Esophagus muscularis mucosa (tissue), 4 donors: ENCODE measurements at regions not wholly inside any gene's neighbourhood (a gene's known extent, or its start where the extent isn't known, plus 50 kb on each side); places are given as distances from the start of the nearest gene placed in this dataset.
"Not testable (repeated sequence)": the region's sequence is repeated elsewhere in the genome, so short reads cannot be mapped to it uniquely, and the experiment has no call there.

Experiments used
- DNase-seq: peaks from one replicate; pipeline ENCODE4 v3.0.0-alpha.2; 2017; ENCODE audit errors: extremely low spot score
- H3K27ac ChIP-seq, 4 donors: fragments of 200-600 bp; sonication (generic); replicated peaks in 1 of 4; 1 replicate in 3 of 4; 2 replicates in 1 of 4; pipeline ENCODE4 v1.5.1; 2016 to 2019; ENCODE audit warnings: mild to moderate bottlenecking in 1 of 4
- H3K27me3 ChIP-seq, 4 donors: fragments of 200-600 bp; sonication (generic); one replicate each; pipeline versions ENCODE4 v1.5.1 to v1.6.0; 2016 to 2019
- H3K36me3 ChIP-seq, 4 donors: fragments of 200-600 bp; sonication (generic); one replicate each; pipeline ENCODE4 v1.5.1; 2016 to 2019
- H3K4me1 ChIP-seq, 4 donors: fragments of 200-600 bp; sonication (generic); one replicate each; pipeline ENCODE4 v1.5.1; 2016 to 2019
- H3K4me3 ChIP-seq, 4 donors: fragments of 200-600 bp; sonication (generic); 1 replicate in 2 of 4; 2 replicates in 2 of 4; pipeline ENCODE4 v1.5.1; 2016 to 2019; ENCODE audit warnings: mild to moderate bottlenecking in 4 of 4, moderate library complexity in 1 of 4
- H3K9me3 ChIP-seq, 4 donors: fragments of 200-600 bp; sonication (generic); 1 replicate in 3 of 4; 2 replicates in 1 of 4; pipeline ENCODE4 v1.5.1; 2016 to 2019
- EP300 ChIP-seq: sonication (generic); formaldehyde crosslinking; IDR thresholded peaks from one replicate; pipeline ENCODE4 v1.6.1; 2017; ENCODE audit warnings: antibody characterized with exemption
- POLR2A ChIP-seq: fragments of 450-650 bp; IDR thresholded peaks from one replicate; pipeline ENCODE4 v1.6.1; 2017; ENCODE audit warnings: antibody characterized with exemption, moderate library complexity, mild to moderate bottlenecking, low read depth
- POLR2AphosphoS5 ChIP-seq, 2 donors: sonication (generic); formaldehyde crosslinking; IDR thresholded peaks; one replicate each; pipeline ENCODE4 v1.6.1; 2017; ENCODE audit warnings: antibody characterized with exemption in 2 of 2
- WGBS: methylation state at CpG from one replicate; pipeline ENCODE4 v1.1.5; 2018; 5-methylcytosine and 5-hydroxymethylcytosine counted together
- intact Hi-C: fragments of 100-400 bp; cut with DNase I; formaldehyde crosslinking; loops from one replicate; pipeline ENCODE4 v1.15.1; 2023
- TF ChIP-seq, protein P1 (sequence below), 3 experiments: fragments of 200-600 bp in 2 of 3; fragments of 450-650 bp in 1 of 3; sonication (generic) in 2 of 3; IDR thresholded peaks; one replicate each; pipeline ENCODE4 v1.5.1; 2017 to 2019; ENCODE audit warnings: antibody characterized with exemption in 3 of 3, mild to moderate bottlenecking in 2 of 3, moderate library complexity in 1 of 3

DNA sequence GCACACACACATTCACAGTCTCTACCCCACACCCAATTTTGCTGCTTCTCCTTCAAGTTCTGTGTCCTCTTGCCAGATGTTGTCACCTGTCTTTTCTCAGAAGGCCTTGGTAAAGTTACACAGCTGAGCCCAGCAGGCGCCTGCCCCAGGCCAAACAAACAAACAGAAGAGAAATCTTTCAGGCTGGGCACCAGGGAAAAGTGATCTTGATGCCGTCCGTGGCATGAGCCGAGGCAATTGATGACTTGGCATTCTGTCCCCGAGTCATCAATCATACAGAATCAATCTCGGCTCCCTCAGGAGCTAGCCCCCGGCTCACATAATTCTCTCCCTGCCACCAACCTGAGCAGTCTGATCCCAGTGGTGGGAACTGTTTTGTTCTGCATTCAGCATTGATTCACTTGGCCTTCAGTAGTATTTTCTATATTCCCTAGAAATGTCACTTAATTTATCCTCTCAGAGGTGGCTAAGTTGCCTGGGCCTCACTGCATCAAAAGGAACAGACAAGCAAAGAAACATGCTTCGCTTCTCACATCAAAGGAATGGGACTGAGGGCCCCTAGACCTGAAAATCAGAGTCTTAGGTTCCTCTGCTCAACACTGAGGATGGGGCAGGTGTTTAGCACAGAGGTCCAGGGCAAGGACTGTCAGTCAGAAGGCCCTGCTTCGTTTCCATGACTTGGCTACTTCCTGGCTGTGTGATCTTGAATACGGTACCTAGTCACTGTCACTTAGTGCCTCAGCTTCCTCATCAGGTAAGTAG, 278.8 kb upstream of the CELF4 start:
- Histone ChIP-seq H3K9me3 (peaks cover 0 to 8% (median 0%) of the 10 kb centered on the region in 4 donors), H3K36me3 (no peaks in the 10 kb centered on the region), H3K27me3 (no peaks in the 10 kb centered on the region), H3K27ac (no peak overlapping the region), H3K4me3 (no peak overlapping the region), H3K4me1 (no peaks in the 10 kb centered on the region)
- TF ChIP-seq POLR2AphosphoS5 (IDR thresholded peaks at IDR 0.05) (no peak), EP300 (no peak), POLR2A (no peak)
- TF ChIP-seq, protein P1, sequence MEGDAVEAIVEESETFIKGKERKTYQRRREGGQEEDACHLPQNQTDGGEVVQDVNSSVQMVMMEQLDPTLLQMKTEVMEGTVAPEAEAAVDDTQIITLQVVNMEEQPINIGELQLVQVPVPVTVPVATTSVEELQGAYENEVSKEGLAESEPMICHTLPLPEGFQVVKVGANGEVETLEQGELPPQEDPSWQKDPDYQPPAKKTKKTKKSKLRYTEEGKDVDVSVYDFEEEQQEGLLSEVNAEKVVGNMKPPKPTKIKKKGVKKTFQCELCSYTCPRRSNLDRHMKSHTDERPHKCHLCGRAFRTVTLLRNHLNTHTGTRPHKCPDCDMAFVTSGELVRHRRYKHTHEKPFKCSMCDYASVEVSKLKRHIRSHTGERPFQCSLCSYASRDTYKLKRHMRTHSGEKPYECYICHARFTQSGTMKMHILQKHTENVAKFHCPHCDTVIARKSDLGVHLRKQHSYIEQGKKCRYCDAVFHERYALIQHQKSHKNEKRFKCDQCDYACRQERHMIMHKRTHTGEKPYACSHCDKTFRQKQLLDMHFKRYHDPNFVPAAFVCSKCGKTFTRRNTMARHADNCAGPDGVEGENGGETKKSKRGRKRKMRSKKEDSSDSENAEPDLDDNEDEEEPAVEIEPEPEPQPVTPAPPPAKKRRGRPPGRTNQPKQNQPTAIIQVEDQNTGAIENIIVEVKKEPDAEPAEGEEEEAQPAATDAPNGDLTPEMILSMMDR (IDR thresholded peaks at IDR 0.05), result no peak
- intact Hi-C loops, result no loop called here
- 48% methylated on average over 10 of the region's 10 CpGs for WGBS
- peak; percentile 91 for DNase-seq

DNA sequence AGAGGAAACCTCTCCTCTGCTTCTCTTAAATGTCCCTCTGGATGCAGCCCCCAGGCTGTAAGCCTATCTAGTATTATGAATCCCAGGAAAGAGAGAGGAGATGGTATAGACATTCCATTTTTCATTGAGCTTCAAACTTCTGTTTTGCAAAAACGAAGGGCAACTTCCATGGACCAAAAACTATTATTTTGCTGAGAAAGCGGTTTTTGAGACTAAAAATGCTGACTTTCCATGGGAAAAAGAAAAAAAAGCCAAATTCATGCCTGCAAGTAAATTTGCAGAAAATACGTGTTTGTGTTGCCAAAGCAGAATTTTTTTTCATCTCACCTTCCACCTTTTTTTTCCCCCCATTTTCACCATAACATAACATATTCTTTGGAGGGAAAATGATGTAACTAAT, 272.5 kb upstream of the CELF4 start:
- no peak overlapping the region for H3K27ac ChIP-seq
- TF ChIP-seq POLR2A (no peak), EP300 (no peak), POLR2AphosphoS5 (IDR thresholded peaks at IDR 0.05) (no peak)
- TF ChIP-seq, protein P1 (IDR thresholded peaks at IDR 0.05), result no peak
- H3K4me1 ChIP-seq, result no peaks in the 10 kb centered on the region
- H3K4me3 ChIP-seq, result no peak overlapping the region
- 85% methylated on average over 3 of the region's 3 CpGs for WGBS
- intact Hi-C loops, result no loop called here
- no peak for DNase-seq
- no peaks in the 10 kb centered on the region for H3K36me3 ChIP-seq
- H3K27me3 ChIP-seq, result no peaks in the 10 kb centered on the region
- H3K9me3 ChIP-seq, result no peaks in the 10 kb centered on the region

DNA sequence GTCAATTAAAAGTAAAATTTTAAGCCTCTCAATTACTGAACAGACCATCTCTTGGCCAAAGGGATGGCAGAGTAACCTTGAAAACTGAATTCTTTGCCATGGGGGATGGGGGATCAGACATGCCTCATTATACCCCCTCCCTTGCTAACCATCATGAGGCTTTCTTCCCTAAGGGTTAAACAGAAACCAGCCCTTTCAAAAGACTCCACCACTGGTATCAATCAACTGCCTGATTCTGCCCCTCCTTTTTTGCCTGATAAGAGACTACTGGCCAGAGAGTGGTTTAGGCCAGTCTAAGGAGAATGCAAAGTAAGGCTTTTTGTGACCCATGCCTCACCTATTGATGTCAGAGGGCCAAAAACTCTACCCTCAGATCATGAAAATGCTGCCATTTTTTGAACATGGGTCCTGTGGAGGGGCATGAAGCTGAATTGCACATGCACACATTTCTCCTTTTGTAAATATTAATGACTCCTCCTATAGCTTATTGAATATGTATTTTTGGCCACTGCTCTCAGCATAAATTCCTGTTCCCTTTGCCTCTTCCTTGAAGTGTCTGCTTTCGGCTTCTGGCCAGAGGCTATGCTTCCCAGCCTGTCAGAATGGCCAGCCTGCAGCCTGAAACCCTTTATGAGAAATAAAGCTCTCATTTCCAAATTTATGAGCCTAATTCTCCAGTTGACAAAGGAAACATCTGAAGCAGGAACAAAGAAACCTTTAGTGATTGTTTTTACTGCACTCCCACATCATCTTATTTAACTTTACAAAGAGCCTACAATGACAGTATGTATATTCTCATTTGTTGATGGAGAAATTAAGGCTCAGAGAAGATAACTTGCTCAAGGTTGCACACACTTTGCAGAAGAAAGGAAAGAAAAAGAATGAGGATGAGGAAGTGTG, 270.7 kb upstream of the CELF4 start:
- intact Hi-C loops, result no loop called here
- WGBS, result 56% methylated on average over 1 of the region's 1 CpG
- DNase-seq, result no peak

DNA sequence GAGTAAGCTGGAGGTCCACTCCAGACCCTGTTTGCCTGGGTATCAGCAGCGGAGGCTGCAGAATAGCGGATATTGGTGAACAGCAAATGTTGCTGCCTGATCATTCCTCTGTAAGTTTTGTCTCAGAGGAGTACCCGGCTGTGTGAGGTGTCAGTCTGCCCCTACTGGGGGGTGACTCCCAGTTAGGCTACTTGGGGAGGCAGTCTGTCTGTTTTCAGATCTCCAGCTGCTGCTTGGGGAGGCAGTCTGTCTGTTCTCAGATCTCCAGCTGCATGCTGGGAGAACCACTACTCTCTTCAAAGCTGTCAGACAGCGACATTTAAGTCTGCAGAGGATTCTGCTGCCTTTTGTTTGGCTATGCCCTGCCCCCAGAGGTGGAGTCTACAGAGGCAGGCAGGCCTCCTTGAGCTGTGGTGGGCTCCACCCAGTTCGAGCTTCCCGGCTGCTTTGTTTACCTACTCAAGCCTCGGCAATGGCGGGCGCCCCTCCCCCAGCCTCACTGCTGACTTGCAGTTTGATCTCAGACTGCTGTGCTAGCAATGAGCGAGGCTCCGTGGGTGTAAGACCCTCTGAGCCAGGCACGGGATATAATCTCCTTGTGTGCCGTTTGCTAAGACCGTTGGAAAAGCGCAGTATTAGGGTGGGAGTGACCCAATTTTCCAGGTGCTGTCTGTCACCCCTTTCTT, 266.6 kb upstream of the CELF4 start:
- H3K36me3 ChIP-seq, H3K4me3 ChIP-seq, H3K27ac ChIP-seq, H3K9me3 ChIP-seq, H3K27me3 ChIP-seq, intact Hi-C loops, DNase-seq, H3K4me1 ChIP-seq: not testable (repeated sequence)
- WGBS, result 96% methylated on average over 13 of the region's 15 CpGs

More for the DNA sequence above, 270.7 kb upstream of the CELF4 start:
- no peak overlapping the region for H3K4me3 ChIP-seq
- TF ChIP-seq, protein P1 (IDR thresholded peaks at IDR 0.05), result no peak
- no peak for TF ChIP-seq POLR2A
- TF ChIP-seq POLR2AphosphoS5 (IDR thresholded peaks at IDR 0.05), result no peak
- TF ChIP-seq EP300, result no peak
- no peaks in the 10 kb centered on the region for H3K36me3 ChIP-seq
- H3K4me1 ChIP-seq, result no peaks in the 10 kb centered on the region
- H3K9me3 ChIP-seq, result peaks cover 0 to 4% (median 0%) of the 10 kb centered on the region in 4 donors
- H3K27me3 ChIP-seq, result no peaks in the 10 kb centered on the region
- H3K27ac ChIP-seq, result no peak overlapping the region

DNA sequence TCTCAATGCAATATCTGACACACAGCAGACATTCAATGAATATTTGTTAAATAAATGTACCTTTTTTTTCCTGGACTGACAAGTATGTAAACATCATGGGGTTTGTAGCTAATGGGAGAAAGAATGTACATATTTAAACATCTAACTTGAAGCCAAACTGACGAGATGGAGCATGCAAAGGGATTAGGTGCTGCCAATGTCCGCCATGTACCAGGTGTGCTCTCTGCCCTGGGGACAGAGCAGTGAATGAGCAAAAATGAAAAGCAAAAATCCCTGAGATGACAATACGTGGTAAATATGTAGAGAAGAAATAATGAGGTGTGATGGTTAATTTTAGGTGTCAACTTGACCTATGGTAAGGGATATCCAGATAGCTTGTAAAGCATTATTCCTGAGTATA, 247.4 kb upstream of the CELF4 start:
- intact Hi-C loops, result no loop called here
- Histone ChIP-seq H3K9me3 (peaks cover 0 to 6% (median 2%) of the 10 kb centered on the region in 4 donors), H3K4me1 (no peaks in the 10 kb centered on the region), H3K27ac (no peak overlapping the region), H3K4me3 (no peak overlapping the region), H3K27me3 (no peaks in the 10 kb centered on the region), H3K36me3 (no peaks in the 10 kb centered on the region)
- no peak for TF ChIP-seq POLR2AphosphoS5 (IDR thresholded peaks at IDR 0.05)
- TF ChIP-seq EP300, result no peak
- TF ChIP-seq POLR2A, result no peak
- TF ChIP-seq, protein P1 (IDR thresholded peaks at IDR 0.05), result no peak
- 64% methylated on average over 3 of the region's 3 CpGs for WGBS
- DNase-seq, result no peak
